ENCODE measurements at regions not wholly inside any gene's neighbourhood (a gene's known extent, or its start where the extent isn't known, plus 50 kb on each side); places are given as distances from the start of the nearest gene placed in this dataset.

- ATAC-seq (peak; percentile 83), DNase-seq (ENCODE audit: low spot score) (no peak)
Observed at GRCh38 chr9:82532504-82533180, 530.3 kb downstream of the RASEF start.

- ATAC-seq (no peak), DNase-seq (ENCODE audit: low spot score) (no peak)
Observed at GRCh38 chr9:82535432-82535998, 527.4 kb downstream of the RASEF start.

GRCh38 chr9:82538634-82539033, 524.3 kb downstream of the RASEF start:
- no peak for DNase-seq (ENCODE audit: low spot score)
- ATAC-seq, result no peak

DNA sequence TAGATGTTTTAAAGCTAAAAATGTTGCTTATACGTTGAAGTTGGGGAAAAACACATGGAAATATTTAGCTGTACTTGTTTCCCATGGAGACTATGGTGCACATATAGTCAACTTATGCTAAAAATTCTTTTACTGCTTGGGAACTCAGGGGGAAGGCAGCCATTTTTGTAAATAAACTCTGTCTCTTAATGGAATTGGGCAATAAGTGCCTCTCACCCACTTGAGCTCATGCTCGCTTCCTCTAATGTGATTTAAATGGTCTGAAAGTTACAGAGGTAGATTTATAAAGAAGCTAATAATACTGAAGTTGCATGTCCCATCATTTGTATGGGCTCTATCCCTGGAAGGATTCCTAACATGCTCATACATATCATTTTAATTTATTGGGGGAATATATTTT, 523.8 kb downstream of the RASEF start:
- DNase-seq (ENCODE audit: low spot score) (no peak), ATAC-seq (no peak)

- DNase-seq (ENCODE audit: low spot score), result peak; percentile 80
Observed at GRCh38 chr9:82539856-82540579, 522.9 kb downstream of the RASEF start.

DNA sequence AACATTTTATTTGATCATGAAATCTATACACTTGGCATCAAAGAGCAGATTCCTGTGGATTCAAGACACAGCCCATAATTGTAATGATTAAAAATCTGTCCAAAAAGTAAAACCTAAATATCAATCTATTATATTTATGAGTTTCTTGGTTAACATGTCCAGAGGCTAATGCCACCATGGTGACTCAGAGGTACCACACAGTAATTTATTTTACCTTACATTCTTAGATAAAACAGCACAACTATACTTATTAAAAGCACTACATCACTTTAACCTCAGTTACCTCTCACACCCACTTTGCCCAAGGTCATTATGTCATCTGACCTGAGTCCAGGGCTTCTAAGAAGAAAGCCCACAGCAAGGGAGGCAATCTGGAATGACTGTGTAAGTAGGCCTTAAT, 519.2 kb downstream of the RASEF start:
- DNase-seq (ENCODE audit: low spot score), result no peak

More at GRCh38 chr9:82539856-82540579, 522.9 kb downstream of the RASEF start:
- ATAC-seq, result peak; percentile 89

GRCh38 chr9:82546136-82546535, 516.8 kb downstream of the RASEF start:
- DNase-seq (ENCODE audit: low spot score), result no peak
- ATAC-seq, result no peak

More for the DNA sequence above, 519.2 kb downstream of the RASEF start:
- ATAC-seq, result no peak

DNA sequence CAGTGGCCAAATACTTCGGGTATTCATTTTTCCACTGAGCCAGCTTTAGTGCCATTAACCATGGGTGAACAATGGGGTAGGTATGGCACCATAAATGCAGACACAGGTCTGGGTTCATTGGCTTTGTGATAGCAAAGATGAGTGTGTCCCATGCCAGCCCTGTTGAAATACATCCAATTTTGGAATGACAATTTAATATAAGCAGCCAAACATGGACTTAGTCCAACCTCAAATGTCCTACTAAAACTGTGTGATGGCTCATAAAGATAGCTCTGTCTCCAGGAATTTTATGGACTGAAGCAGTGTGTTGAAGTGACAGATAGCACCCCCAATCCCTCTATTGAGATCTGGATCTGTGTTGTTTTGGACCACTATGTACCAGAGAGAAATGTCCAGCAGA, 514.9 kb downstream of the RASEF start:
- no peak for ATAC-seq
- no peak for DNase-seq (ENCODE audit: low spot score)

DNA sequence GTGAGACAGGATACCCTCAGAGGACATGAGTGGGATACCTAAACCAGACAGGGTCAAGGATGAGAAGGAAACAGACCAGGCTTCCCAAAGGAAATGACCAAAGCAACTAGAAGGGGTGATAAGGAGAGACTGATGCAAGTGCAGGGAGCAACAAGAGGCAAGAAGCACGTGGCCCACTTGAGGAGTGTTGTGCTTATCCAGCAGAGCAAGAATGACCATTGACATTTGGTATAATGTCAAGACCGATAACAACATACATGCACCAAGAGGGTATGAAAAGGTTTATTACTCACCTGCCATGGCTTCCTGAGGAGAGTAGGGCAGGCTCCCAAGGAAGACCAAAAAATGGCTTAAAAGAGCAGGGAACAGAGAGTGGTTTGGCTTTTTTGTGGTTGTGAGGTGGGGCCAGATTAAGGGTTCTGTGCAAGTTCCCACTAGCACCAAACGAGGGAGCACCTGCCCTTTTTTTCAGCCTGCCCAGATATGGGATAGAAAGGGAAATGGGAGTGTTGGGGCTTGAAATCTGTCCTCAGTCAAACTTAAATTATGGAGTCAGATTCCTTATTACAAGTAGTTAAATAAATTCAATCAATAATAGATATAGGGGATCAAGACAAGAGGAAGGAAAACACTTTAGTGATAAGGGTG, 513.6 kb downstream of the RASEF start:
- DNase-seq (ENCODE audit: low spot score), result no peak
- ATAC-seq, result peak; percentile 94

DNA sequence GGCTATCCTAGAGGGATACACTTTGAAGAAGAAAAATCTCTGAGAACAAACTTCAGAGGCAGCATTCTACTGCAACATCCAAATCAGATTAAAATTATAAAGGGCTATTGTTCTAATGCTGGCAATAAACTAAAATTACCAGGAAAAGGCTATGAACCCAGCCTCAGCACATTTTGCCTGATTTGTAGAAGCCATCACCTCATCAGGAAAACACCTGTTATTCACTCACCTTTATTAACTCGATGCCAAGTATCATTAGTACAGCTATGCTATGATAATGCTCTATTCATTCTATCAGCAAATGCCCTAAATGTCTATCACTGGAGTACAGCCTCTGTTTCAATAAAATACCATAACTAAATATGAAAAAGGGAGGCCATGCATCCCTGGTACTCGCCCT, 510.2 kb downstream of the RASEF start:
- ATAC-seq (no peak), DNase-seq (ENCODE audit: low spot score) (no peak)

- peak; percentile 24 for ATAC-seq
- DNase-seq (ENCODE audit: low spot score), result no peak
Observed at GRCh38 chr9:82553654-82554366, 509.1 kb downstream of the RASEF start.

DNA sequence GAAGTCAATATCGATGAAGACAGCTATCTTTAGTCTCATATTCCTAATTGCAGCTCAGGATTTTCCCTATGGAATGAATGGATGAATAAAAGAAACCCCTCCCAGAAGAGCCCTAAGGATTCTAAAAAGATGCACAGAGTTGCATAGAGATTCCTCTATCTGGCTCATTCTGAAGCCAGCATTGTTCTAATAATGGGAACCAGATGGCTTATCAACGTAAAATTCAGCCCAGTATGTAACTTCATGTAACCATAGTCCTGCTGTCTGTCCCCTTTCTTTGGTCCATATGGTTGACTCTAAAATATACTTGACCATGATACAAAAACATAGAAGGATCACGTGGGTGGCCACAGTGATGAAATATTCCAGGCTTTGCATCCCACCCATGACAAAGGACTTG, 508.6 kb downstream of the RASEF start:
- DNase-seq (ENCODE audit: low spot score), result no peak
- ATAC-seq, result no peak

DNA sequence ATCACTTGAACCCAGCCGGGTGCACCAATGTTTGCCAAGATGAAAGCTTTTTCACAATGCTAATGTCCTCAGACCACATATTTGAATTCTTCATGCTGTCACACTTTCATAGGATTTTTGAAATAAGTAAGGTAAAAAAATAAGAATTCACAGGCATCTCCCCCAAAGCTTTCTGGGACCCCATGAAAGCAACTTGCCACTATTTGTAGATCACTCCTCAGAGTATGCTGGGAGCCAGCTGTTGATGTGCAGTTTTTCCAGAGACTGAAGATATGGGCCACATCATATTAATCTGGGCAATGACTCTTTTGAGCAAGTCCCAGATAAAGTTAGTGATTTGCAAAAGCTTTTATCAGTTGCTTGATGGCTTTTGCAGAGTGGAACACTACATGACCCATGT, 507.9 kb downstream of the RASEF start:
- DNase-seq (ENCODE audit: low spot score) (no peak), ATAC-seq (peak; percentile 7)

DNA sequence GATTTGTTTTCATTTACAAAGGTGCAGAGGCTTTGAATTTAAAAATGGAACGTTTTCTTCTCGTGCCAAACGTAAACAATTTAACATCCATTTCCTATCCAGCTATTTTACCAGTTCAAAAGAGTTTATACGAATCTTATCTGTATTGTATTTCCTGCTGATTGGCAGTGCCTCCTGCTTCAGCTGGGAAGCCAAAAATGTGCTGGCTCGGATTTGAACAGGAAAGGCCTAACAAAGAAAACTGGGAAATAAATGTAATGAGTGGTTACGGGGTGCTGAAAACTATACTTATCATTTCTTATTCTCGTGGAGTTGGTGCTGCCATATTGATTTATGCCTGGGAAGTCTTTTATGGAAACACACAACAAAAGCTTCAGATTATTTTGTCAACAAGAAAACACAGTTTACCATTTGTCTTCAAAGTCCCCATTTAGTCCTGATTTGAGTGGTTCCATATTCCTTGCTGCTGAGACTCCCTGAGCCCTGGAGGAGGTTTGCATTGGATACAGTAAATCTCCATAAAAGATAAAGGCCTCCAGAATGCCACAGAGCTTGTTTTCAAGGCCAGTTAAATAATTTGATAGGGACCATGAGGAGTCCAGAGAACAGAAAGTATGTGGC, 507.4 kb downstream of the RASEF start:
- no peak for DNase-seq (ENCODE audit: low spot score)
- ATAC-seq, result peak; percentile 26

GRCh38 chr9:82558346-82558745, 504.6 kb downstream of the RASEF start:
- DNase-seq (ENCODE audit: low spot score) (no peak), ATAC-seq (no peak)

GRCh38 chr9:82558855-82559630, 503.9 kb downstream of the RASEF start:
- peak; percentile 71 for ATAC-seq
- DNase-seq (ENCODE audit: low spot score), result peak; percentile 83

GRCh38 chr9:82560036-82560435, 502.9 kb downstream of the RASEF start:
- ATAC-seq (no peak), DNase-seq (ENCODE audit: low spot score) (no peak)

DNA sequence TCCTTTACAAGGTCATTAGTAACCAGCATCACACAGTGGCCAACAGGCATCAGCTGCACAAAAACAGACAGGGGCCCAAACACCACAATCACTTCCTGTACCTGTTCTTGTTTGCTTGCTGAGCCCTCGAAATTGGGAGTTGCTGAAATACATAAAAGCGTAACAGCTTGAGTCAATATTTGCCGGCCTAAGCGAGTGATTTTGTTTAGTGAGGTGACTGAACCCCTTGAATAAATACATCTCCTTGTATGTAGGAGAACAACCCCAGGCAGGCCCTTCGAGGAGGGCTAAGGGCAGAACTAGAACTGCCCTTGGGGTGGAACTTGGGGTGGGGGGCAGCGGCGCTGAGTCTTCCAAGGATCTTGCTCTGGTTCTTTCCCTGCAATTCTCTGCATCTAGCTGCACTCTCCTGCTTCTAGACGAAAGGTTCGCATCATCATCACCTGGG, 502.5 kb downstream of the RASEF start:
- DNase-seq (ENCODE audit: low spot score) (peak; percentile 83), ATAC-seq (peak; percentile 82)

- no peak for DNase-seq (ENCODE audit: low spot score)
- no peak for ATAC-seq
Observed at GRCh38 chr9:82563094-82563493, 499.8 kb downstream of the RASEF start.

DNA sequence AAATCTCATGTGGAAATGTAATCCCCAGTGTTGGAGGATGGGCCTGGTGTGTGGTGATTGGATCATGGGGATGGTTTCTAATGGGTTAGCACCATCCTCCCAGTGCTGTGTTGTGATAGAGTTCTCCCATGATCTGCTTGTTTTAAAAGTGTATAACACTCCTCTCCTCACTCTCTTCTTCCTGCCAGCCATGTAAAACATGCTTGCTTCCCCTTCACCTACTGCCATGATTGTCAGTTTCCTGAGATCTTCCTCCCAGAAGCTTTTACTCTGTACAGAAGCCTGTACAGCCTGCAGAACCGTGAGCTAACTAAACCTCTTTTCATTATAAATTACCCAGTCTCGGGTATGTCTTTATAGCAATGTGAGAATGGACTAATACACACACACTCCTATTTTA, 499.1 kb downstream of the RASEF start:
- no peak for ATAC-seq
- DNase-seq (ENCODE audit: low spot score), result no peak
